Right lobe of liver (tissue), 4 donors: ENCODE measurements at regions not wholly inside any gene's neighbourhood (a gene's known extent, or its start where the extent isn't known, plus 50 kb on each side); places are given as distances from the start of the nearest gene placed in this dataset.

Experiments used
- POLR2A ChIP-seq: fragments of 450-650 bp; IDR thresholded peaks from one replicate; pipeline ENCODE4 v1.6.1; 2017; ENCODE audit warnings: antibody characterized with exemption, mild to moderate bottlenecking
- TF ChIP-seq, protein P1 (sequence below), 4 donors: fragments of 200-600 bp in 3 of 4; fragments of 450-650 bp in 1 of 4; IDR thresholded peaks; one replicate each; pipeline versions ENCODE4 v1.5.1 to v1.8.0; 2016 to 2022; ENCODE audit warnings: antibody characterized with exemption in 4 of 4, mild to moderate bottlenecking in 2 of 4
- donor health status: DM: no; HTN: no; CAD: no.
- donor health status: DM: no; HTN: no; CAD: no.
- donor health status: DM: no; HTN: yes; CAD: no.

DNA sequence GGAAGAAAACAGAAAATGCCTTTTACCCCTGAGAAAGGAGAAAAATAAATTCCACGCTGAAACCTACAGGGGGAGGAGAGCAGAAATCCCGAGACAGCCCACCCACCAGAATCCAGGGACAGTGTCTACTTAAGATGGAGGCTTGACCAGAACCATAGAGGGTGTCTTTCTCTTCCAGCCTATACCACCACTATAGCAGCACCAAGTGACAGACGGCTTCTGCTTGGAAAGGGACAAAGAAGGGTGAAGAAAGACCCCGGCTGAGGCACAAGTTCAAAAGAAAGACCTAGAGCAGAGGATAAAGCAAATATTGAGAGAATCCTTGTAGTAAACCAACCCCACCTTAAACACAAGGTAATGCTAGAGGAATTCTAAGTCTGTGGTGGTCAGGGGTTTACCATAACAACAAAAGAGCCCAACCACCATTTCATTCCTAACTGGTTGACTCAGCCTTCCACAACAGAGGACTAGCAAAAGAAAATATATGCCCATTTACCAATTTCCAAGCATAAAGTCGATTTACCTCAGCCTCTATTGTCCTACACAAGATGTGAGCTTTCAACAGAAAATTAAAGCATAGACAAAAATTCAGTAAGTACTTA lies 105.3 kb upstream of the FOXG1 start:
- TF ChIP-seq, protein P1, sequence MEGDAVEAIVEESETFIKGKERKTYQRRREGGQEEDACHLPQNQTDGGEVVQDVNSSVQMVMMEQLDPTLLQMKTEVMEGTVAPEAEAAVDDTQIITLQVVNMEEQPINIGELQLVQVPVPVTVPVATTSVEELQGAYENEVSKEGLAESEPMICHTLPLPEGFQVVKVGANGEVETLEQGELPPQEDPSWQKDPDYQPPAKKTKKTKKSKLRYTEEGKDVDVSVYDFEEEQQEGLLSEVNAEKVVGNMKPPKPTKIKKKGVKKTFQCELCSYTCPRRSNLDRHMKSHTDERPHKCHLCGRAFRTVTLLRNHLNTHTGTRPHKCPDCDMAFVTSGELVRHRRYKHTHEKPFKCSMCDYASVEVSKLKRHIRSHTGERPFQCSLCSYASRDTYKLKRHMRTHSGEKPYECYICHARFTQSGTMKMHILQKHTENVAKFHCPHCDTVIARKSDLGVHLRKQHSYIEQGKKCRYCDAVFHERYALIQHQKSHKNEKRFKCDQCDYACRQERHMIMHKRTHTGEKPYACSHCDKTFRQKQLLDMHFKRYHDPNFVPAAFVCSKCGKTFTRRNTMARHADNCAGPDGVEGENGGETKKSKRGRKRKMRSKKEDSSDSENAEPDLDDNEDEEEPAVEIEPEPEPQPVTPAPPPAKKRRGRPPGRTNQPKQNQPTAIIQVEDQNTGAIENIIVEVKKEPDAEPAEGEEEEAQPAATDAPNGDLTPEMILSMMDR (IDR thresholded peaks at IDR 0.05) = no peak
- TF ChIP-seq POLR2A = no peak
